ENCODE measurements at regions not wholly inside any gene's neighbourhood (a gene's known extent, or its start where the extent isn't known, plus 50 kb on each side); places are given as distances from the start of the nearest gene placed in this dataset.

DNA sequence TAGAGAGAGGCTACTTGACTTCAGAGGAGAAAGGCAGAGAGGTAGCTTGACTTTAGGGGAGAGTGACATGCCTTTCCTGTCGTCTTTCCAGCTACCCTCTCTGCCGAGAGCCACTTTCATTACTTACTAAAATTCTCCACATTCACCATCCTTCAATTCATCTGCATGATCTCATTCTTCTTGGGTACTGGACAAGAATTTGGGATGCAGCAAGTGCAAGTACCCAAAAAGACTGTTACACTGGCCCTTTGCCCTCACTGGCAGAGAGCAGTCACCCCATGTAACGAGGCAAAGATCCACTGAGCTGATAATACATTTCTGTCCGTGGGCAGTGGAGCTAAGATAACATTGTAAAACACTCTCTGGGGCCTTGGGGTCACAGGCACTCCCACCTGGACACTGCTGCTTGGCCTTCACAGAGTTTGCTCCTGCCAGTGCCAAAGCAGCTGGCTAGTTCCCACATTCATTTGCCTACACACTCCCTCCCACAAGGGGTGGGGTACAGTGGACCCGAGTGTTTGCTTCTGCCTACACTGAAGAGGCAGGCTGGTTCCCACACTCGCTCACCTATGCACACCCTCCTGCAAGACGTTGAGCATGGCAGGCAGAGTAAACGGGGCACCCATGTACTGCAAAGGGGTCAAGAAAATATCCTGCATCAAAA is 1276.9 kb upstream of the PCDH9 start:
- TF ChIP-seq CTCF (conservative IDR thresholded peaks at IDR 0.05 in 1 of 2, IDR thresholded peaks at IDR 0.05 in 1 of 2; ENCODE audit: low read depth in 1 of 2, low read length in 2 of 2) = no peak
- no peak for TF ChIP-seq EZH2 (IDR thresholded peaks at IDR 0.05; ENCODE audit: low read length, missing control alignments)

Data from fibroblast of lung (primary cell).